HEK293T (cell line): ENCODE measurements at regions not wholly inside any gene's neighbourhood (a gene's known extent, or its start where the extent isn't known, plus 50 kb on each side); places are given as distances from the start of the nearest gene placed in this dataset.

Source experiments
- ELF4 ChIP-seq: fragments of 450-650 bp; IDR thresholded peaks from 2 replicates; pipeline ENCODE4 v1.6.1; 2017; ENCODE audit warnings: antibody characterized with exemption
- FOXA1 ChIP-seq: fragments of 450-650 bp; IDR thresholded peaks from 2 replicates; pipeline ENCODE4 v1.6.1; 2016; ENCODE audit warnings: mild to moderate bottlenecking
- FOXK2 ChIP-seq: fragments of 450-650 bp; IDR thresholded peaks from 2 replicates; pipeline ENCODE4 v1.6.1; 2016; ENCODE audit warnings: mild to moderate bottlenecking
- HDGF ChIP-seq: fragments of 450-650 bp; IDR thresholded peaks from 2 replicates; pipeline ENCODE4 v1.6.1; 2017; ENCODE audit warnings: antibody characterized with exemption, borderline replicate concordance
- NFRKB ChIP-seq: fragments of 450-650 bp; IDR thresholded peaks from 2 replicates; pipeline ENCODE4 v1.6.1; 2016; ENCODE audit warnings: mild to moderate bottlenecking, moderate library complexity
- SP1 ChIP-seq: fragments of 450-650 bp; IDR thresholded peaks from 2 replicates; pipeline ENCODE4 v1.6.1; 2017

DNA sequence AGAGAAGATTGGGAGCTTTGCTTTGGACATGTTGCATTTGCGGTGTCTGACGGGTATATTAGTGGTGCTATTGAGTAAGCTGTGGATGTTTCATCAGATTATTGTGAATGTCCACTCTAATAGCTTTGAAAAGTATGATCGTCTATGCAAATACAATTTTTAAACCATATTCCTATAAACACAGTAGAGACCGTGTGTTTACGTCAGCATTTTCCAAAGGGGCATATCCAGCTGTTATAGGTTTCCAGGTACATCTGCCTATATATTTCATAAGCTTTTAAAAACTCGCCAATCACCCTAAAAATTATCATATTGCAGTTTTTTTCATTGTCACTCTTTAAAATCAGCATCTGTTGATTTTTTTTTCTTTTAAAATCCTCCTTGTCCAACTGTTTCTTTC lies 91.7 kb downstream of the NKX2-1 start:
- TF ChIP-seq ELF4 (no peak), HDGF (no peak), FOXK2 (no peak), SP1 (no peak), NFRKB (no peak), FOXA1 (no peak)
